Large intestine (tissue), 3 donors: ENCODE measurements at regions not wholly inside any gene's neighbourhood (a gene's known extent, or its start where the extent isn't known, plus 50 kb on each side); places are given as distances from the start of the nearest gene placed in this dataset.

ENCODE experiments used
- DNase-seq, 2 donors: peaks; one replicate each; pipeline versions ENCODE4 v3.0.0 to v3.0.0-alpha.2; 2013
- H3K27ac ChIP-seq: one replicate; pipeline ENCODE4 v1.5.1; 2013; ENCODE audit warnings: low read length
- H3K27me3 ChIP-seq: 2 replicates; pipeline ENCODE4 v1.6.1; 2013; ENCODE audit warnings: low read length; ENCODE audit not compliant: control insufficient read depth, insufficient read depth
- H3K36me3 ChIP-seq: 2 replicates; pipeline ENCODE4 v1.6.1; 2013; ENCODE audit warnings: low read length; ENCODE audit not compliant: control insufficient read depth, insufficient read depth
- H3K4me1 ChIP-seq: one replicate; pipeline ENCODE4 v1.6.1; 2013; ENCODE audit warnings: low read length; ENCODE audit not compliant: control insufficient read depth, insufficient read depth
- H3K4me3 ChIP-seq: one replicate; pipeline ENCODE4 v1.5.1; 2013; ENCODE audit warnings: low read length
- H3K9me3 ChIP-seq: one replicate; pipeline ENCODE4 v1.6.1; 2013; ENCODE audit warnings: mild to moderate bottlenecking, low read depth, low read length, moderate library complexity; ENCODE audit not compliant: control insufficient read depth
- WGBS: methylation state at CpG from one replicate; pipeline ENCODE4 v1.1.5; 2013; ENCODE audit warnings: low lambda C conversion rate; ENCODE audit not compliant: insufficient coverage; 5-methylcytosine and 5-hydroxymethylcytosine counted together

DNA sequence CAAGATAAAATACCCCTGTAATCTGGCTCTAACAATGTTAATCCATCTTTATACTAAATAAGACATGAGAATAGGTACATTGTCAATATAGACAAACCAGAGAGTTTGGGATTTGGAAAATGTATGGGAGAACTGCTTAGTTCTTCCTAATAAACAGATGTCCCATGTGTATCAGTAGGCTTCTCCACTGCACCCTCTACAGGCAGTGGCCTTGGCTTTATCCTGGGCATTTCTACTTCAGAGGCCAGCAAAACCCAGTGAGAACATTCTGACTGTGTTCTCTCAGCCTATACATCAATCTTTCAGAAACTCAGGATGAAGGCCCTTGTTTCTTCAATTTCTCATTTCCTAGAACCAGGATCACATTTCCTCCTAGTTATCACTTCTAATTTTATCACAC is 1167.5 kb upstream of the ACVR2A start:
- no peak overlapping the region for H3K4me3 ChIP-seq
- H3K27ac ChIP-seq, result no peak overlapping the region
- DNase-seq, result no peak
- H3K9me3 ChIP-seq, result no peaks in the 10 kb centered on the region
- no peaks in the 10 kb centered on the region for H3K27me3 ChIP-seq
- no peaks in the 10 kb centered on the region for H3K36me3 ChIP-seq
- no peaks in the 10 kb centered on the region for H3K4me1 ChIP-seq

DNA sequence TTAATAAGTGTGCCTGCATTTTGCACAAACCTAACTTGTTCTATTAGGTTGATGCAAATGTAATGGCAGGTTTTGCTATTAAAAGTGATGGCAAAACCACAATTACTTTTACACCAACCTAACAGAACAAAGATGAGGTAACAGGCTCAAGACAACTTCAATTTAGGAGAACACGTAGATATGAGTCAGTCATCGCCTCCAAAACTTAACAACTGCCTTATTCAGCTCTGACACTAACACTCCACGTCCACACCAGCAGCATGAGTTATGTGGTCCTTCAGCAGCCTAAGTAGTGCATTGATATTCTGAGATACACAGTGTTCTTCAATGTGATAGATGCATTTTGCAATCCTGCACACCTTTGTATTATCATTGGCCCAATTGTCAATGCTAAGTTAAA is 1175.1 kb upstream of the ACVR2A start:
- no peaks in the 10 kb centered on the region for H3K36me3 ChIP-seq
- no peaks in the 10 kb centered on the region for H3K4me1 ChIP-seq
- H3K27me3 ChIP-seq, result no peaks in the 10 kb centered on the region
- no CpG with 5 or more reads among the region's 3 CpGs for WGBS
- H3K27ac ChIP-seq, result no peak overlapping the region
- H3K9me3 ChIP-seq, result no peaks in the 10 kb centered on the region
- DNase-seq, result no peak
- H3K4me3 ChIP-seq, result no peak overlapping the region

DNA sequence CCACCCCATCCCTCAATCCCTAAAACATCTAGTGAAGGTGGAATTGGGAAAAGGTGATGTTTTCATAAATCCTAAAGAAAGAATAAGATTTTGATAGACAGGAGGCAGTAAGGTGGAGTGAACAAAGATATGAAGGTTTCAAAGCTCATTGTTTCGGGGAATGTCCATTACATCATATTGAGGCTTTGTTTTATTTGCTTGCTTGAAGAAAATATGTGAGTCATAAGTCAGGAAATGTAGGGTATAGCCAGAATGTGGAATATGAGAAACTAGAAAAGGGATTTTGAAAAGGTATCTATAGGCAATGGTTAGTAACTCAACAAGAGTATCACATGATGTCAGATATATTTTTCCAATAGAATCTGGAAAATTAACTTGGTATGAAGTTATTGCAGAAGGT is 1178.5 kb upstream of the ACVR2A start:
- Histone ChIP-seq H3K4me1 (no peaks in the 10 kb centered on the region), H3K4me3 (no peak overlapping the region), H3K27me3 (no peaks in the 10 kb centered on the region), H3K27ac (no peak overlapping the region), H3K36me3 (no peaks in the 10 kb centered on the region), H3K9me3 (no peaks in the 10 kb centered on the region)
- no CpG with 5 or more reads among the region's 1 CpG for WGBS
- DNase-seq, result no peak

DNA sequence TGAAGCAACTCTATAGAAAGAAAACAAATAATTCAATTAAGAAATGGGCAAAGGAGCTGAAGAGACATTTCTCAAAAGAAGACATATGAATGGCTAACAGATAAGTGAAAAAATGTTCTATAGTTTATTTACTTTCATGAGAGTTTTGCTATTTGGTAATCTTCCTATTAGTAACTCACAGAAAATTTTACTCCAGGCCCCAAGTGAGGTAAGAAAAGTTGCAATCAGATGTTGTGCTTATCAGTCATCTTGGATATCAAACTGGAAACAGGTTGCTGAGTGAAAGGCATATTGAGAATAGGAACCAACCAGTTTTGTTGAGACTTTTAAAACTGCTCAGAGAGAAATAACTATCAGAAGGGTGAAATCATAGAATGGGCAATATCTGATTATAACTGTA is 1179.0 kb upstream of the ACVR2A start:
- no peak for DNase-seq
- no peaks in the 10 kb centered on the region for H3K9me3 ChIP-seq
- H3K36me3 ChIP-seq, result no peaks in the 10 kb centered on the region
- no peak overlapping the region for H3K4me3 ChIP-seq
- H3K27me3 ChIP-seq, result no peaks in the 10 kb centered on the region
- no peak overlapping the region for H3K27ac ChIP-seq
- no peaks in the 10 kb centered on the region for H3K4me1 ChIP-seq

DNA sequence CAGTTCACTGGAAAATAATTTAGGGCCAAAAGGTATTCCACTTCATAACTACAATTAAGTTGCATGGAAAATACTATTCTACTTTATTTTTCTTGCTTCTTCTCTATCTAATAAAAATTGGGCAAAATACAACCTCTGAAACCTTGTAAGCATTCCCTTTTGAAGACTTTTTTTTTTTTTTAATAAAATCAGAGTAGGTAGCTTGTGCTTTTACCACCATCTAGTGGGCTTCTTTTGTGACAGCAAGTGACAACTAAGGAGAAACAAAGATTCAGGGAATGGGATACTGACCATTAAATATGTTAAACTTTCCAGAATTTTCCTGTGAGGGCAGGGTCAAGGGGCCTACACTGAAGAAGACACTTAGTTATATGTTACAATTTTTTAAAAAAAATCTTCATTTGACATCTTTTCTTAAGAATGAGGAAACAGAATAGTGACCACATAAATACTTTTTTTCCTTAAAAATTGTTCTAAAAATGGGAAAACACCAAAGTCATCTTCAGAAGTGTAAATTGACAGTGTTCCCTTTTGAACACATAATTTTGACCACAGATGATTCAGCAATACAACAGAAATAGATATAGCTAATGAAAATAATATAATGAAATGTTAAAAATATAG is 1183.2 kb upstream of the ACVR2A start:
- no peaks in the 10 kb centered on the region for H3K4me1 ChIP-seq
- no peaks in the 10 kb centered on the region for H3K36me3 ChIP-seq
- no peaks in the 10 kb centered on the region for H3K27me3 ChIP-seq
- H3K27ac ChIP-seq, result no peak overlapping the region
- DNase-seq, result no peak
- no peaks in the 10 kb centered on the region for H3K9me3 ChIP-seq
- no peak overlapping the region for H3K4me3 ChIP-seq

DNA sequence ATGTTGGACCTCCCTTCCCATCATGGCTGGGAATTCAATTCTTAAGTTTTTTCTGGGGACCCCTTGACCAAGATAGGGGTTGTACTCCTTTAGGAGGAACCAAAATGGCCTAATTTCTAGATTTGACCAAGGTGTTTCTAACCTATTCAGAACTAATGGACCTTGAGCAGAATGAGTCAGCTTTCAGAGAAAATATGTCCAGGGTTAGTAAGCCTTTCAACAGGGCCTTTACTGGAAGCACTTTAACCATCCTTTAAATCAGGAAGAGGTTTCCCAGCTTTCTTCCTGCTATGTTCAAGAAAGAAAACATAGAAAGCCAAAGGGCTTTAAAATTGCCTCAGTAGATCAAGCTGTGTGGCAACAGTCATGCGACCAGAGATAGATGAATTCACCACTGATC is 1184.9 kb upstream of the ACVR2A start:
- no peaks in the 10 kb centered on the region for H3K9me3 ChIP-seq
- no peaks in the 10 kb centered on the region for H3K36me3 ChIP-seq
- no peaks in the 10 kb centered on the region for H3K27me3 ChIP-seq
- DNase-seq, result no peak
- H3K27ac ChIP-seq, result no peak overlapping the region
- WGBS, result 100% methylated on average over 1 of the region's 1 CpG
- H3K4me3 ChIP-seq, result no peak overlapping the region
- no peaks in the 10 kb centered on the region for H3K4me1 ChIP-seq

DNA sequence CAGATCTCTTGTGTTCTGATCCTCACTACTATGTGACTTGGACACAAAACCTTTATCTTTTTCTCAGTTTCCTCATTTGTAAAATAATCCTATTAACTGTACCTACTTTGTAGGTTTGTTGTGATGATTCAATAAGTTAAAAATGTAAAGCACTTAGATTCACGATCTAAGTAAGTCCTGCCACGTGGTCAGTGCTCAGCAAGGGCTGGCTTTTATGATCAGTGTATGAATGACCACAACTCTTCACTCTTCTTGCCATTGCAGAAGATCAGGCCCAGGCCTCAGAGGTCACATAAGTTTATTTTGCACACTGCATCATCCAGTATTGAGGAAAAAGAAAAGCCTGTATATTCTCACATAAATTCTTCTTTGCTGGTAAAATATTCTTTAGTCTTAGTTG is 1192.5 kb upstream of the ACVR2A start:
- WGBS, result no CpG with 5 or more reads among the region's 2 CpGs
- Histone ChIP-seq H3K27me3 (no peaks in the 10 kb centered on the region), H3K36me3 (no peaks in the 10 kb centered on the region), H3K4me1 (no peaks in the 10 kb centered on the region), H3K27ac (no peak overlapping the region), H3K4me3 (no peak overlapping the region), H3K9me3 (no peaks in the 10 kb centered on the region)
- DNase-seq, result no peak

DNA sequence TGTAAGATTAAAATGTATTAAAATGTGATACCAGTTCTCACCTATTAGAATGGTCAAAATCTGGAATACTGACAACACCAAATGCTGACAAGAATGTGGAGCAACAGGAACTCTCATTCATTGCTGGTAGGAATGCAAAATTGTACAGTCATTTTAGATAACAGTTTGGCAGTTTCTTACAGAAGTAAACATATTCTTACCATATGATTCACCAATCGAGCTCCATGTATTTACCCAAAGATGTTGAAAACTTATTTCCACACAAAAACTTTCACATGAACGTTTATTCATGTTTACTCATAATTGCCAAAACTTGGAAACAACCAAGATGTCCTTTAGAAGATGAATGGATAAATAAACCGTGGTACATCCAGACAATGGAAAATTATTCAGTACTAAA is 1193.5 kb upstream of the ACVR2A start:
- Histone ChIP-seq H3K9me3 (no peaks in the 10 kb centered on the region), H3K4me3 (no peak overlapping the region), H3K4me1 (no peaks in the 10 kb centered on the region), H3K27me3 (no peaks in the 10 kb centered on the region), H3K36me3 (no peaks in the 10 kb centered on the region), H3K27ac (no peak overlapping the region)
- WGBS, result 76% methylated on average over 2 of the region's 3 CpGs
- DNase-seq, result no peak

DNA sequence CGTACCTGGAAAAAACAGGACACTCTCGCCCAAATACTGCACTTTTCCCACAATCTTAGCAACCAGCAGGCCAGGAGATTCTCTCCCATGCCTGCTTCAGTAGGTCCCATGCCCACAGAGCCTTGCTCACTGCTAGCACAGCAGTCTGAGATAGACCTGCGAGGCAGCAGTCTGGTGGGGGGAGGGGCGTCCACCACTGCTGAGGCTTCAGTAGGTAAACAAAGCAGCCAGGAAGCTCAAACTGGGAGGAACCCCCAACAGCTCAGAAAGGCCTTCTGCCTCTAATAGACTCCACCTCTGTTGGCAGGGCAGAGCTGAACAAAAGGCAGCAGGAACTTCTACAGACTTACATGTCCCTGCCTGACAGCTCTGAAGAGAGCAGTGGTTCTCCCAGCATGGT is 1202.8 kb upstream of the ACVR2A start:
- no peaks in the 10 kb centered on the region for H3K4me1 ChIP-seq
- H3K36me3 ChIP-seq, result no peaks in the 10 kb centered on the region
- no CpG with 5 or more reads among the region's 4 CpGs for WGBS
- H3K9me3 ChIP-seq, result no peaks in the 10 kb centered on the region
- no peaks in the 10 kb centered on the region for H3K27me3 ChIP-seq
- H3K27ac ChIP-seq, result no peak overlapping the region
- DNase-seq, result no peak
- no peak overlapping the region for H3K4me3 ChIP-seq

DNA sequence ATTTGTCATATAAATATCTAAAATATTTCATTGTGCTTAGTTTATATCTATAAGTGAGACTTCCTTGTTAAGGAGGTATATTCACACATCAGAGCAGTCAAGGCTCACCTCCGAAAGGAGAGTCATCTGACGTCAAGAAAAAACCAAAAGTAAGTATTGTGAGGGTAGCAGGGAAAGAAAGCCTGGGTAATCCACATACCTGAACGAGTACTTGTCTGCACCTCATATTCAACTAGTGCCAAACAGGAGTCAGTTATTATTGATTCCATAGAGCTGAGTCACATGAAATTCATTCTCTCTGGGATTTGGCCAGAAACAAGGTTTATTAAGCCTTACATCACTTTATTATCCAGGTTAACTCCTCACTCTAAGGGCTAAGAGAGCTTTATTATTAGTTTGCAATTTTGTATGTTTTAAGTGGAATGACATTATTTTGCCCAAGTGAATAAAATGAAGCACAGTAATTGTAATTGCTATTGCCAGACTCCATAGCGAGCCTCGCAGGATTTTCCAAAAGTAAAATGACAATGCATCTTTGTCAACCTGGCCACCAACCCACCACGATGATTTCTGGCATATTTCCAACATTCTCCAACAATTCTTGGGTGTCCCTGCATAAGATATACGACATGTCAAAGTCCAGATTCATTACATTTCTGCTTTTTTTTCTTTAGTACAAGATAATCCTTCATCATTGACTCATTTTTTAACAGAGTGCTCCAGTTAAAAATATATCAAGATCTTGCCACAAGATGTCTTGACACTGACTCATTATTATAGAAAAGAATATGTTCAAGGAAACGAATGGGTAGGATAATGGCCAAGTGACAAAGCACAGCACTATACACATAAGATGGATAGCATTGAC is 1210.4 kb upstream of the ACVR2A start:
- no peak overlapping the region for H3K4me3 ChIP-seq
- no peak for DNase-seq
- H3K9me3 ChIP-seq, result no peaks in the 10 kb centered on the region
- WGBS, result 54% methylated on average over 3 of the region's 8 CpGs
- H3K27ac ChIP-seq, result no peak overlapping the region
- H3K4me1 ChIP-seq, result no peaks in the 10 kb centered on the region
- H3K36me3 ChIP-seq, result no peaks in the 10 kb centered on the region
- H3K27me3 ChIP-seq, result no peaks in the 10 kb centered on the region

DNA sequence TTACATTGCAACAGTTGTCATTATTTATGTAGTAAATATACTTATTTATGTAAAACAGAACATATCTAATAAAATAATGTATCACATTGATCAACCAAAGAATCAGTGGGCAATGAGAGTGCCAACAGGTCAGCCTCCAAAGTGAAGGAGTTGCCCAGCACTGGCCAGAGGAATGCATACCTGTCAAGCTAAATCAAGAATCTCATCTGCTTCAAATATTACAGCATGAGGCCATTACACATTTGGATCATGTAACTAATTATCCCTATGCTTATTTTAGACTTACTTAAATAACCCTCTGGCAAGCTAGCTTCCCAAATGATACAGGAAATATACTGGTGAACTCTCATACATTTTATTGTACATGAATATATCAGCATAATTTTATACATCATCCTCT is 1211.7 kb upstream of the ACVR2A start:
- no peaks in the 10 kb centered on the region for H3K36me3 ChIP-seq
- no peaks in the 10 kb centered on the region for H3K9me3 ChIP-seq
- H3K27ac ChIP-seq, result no peak overlapping the region
- no peak for DNase-seq
- H3K4me3 ChIP-seq, result no peak overlapping the region
- no peaks in the 10 kb centered on the region for H3K4me1 ChIP-seq
- H3K27me3 ChIP-seq, result no peaks in the 10 kb centered on the region
